Esophagus muscularis mucosa (tissue), 4 donors: ENCODE measurements at regions not wholly inside any gene's neighbourhood (a gene's known extent, or its start where the extent isn't known, plus 50 kb on each side); places are given as distances from the start of the nearest gene placed in this dataset.

Source experiments
- EP300 ChIP-seq: sonication (generic); formaldehyde crosslinking; IDR thresholded peaks from one replicate; pipeline ENCODE4 v1.6.1; 2017; ENCODE audit warnings: antibody characterized with exemption
- POLR2A ChIP-seq: fragments of 450-650 bp; IDR thresholded peaks from one replicate; pipeline ENCODE4 v1.6.1; 2017; ENCODE audit warnings: antibody characterized with exemption, moderate library complexity, mild to moderate bottlenecking, low read depth
- POLR2AphosphoS5 ChIP-seq, 2 donors: sonication (generic); formaldehyde crosslinking; IDR thresholded peaks; one replicate each; pipeline ENCODE4 v1.6.1; 2017; ENCODE audit warnings: antibody characterized with exemption in 2 of 2
- TF ChIP-seq, protein P1 (sequence below), 3 experiments: fragments of 200-600 bp in 2 of 3; fragments of 450-650 bp in 1 of 3; sonication (generic) in 2 of 3; IDR thresholded peaks; one replicate each; pipeline ENCODE4 v1.5.1; 2017 to 2019; ENCODE audit warnings: antibody characterized with exemption in 3 of 3, mild to moderate bottlenecking in 2 of 3, moderate library complexity in 1 of 3

DNA sequence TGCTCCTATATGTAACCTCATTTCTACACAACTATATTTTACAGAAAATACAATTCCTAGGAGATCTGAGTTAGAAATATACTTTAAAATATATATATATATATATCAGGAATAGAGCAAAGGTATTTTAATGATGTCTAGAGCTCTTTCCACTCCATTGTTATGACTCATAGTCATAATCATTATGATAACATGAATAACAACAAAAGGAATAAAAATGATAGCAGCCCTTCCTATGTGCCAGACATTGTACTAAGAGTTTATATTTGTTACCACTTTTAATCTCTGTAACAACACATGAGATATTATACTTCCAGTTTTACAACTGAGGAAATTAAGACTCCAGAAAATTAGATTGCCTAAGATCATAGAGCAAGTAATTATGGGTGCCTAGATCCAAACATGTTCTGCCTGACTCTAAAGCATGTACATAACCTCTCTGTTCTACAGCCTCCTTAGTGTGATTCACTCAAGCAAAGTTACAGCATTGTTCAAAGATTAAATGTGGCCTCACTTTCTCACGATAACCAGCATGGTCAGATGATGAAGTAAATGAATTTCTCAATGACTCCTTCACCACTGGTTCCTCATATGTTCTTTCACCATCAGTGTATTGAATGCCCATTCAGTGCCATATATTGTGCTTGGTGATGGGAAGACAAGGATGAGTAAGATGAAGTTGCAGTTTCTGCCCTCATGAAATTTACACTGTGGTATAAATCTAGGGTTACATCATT, 452.1 kb downstream of the EFNA5 start:
- TF ChIP-seq POLR2A (no peak), POLR2AphosphoS5 (IDR thresholded peaks at IDR 0.05) (no peak), EP300 (no peak)
- TF ChIP-seq, protein P1, sequence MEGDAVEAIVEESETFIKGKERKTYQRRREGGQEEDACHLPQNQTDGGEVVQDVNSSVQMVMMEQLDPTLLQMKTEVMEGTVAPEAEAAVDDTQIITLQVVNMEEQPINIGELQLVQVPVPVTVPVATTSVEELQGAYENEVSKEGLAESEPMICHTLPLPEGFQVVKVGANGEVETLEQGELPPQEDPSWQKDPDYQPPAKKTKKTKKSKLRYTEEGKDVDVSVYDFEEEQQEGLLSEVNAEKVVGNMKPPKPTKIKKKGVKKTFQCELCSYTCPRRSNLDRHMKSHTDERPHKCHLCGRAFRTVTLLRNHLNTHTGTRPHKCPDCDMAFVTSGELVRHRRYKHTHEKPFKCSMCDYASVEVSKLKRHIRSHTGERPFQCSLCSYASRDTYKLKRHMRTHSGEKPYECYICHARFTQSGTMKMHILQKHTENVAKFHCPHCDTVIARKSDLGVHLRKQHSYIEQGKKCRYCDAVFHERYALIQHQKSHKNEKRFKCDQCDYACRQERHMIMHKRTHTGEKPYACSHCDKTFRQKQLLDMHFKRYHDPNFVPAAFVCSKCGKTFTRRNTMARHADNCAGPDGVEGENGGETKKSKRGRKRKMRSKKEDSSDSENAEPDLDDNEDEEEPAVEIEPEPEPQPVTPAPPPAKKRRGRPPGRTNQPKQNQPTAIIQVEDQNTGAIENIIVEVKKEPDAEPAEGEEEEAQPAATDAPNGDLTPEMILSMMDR (IDR thresholded peaks at IDR 0.05) = no peak
